ENCODE measurements at regions not wholly inside any gene's neighbourhood (a gene's known extent, or its start where the extent isn't known, plus 50 kb on each side); places are given as distances from the start of the nearest gene placed in this dataset.
"Not testable (repeated sequence)": the region's sequence is repeated elsewhere in the genome, so short reads cannot be mapped to it uniquely, and the experiment has no call there.

DNA sequence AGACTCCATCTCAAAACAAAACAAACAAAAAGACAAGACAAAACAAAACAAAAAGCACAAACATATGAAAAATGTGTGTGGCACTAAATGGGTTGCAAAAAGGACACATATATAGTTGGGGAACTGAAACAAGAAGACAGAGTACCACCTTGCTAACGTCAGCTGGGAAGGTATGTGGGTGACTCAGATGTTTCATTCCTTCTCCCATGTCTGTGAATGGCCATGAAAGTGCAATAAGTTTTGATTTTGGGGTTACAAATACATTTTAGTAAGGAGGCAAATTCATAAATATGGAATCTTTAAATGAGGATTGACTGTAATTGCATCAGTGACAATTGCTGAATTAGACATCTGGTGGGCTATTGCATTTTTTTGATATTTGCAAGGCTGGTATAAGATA is 81.6 kb upstream of the KLF4 start:
- DNase-seq, result no peak

DNA sequence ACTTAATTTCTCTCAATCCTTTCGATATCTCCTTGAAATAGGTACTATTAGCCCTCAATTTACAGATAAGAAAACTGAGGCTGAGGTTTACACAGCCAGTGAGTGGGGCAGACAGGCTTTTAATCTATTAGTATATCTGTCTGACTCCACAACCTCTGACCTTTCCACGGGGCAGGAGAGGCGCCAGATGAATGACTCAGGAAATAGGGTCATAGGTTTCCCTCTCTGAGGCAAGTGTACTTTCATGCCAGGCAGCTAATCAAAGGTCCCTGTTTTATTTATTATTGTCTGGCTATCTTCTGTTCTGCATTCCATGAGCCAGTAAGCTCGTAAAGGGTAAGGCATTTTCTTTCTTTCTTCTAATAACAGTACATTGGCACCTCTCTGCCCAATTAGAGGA is 79.6 kb upstream of the KLF4 start:
- DNase-seq, result no peak

DNA sequence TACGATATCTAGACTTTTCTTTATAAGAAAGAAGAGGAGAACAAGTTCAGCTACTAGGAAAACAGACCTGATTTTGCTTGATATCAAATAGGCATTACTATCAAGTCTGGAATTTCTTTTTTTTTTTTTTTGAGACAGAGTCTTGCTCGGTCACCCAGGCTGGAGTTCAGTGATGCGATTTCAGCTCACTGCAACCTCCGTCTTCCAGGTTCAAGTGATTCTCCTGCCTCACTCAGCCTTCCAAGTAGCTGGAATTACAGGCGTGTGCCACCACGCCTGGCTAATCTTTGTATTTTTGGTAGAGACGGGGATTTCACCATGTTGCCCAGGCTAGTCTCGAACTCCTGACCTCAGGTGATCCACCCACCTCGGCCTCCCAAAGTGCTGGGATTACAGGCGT is 78.8 kb upstream of the KLF4 start:
- not testable (repeated sequence) for DNase-seq

DNA sequence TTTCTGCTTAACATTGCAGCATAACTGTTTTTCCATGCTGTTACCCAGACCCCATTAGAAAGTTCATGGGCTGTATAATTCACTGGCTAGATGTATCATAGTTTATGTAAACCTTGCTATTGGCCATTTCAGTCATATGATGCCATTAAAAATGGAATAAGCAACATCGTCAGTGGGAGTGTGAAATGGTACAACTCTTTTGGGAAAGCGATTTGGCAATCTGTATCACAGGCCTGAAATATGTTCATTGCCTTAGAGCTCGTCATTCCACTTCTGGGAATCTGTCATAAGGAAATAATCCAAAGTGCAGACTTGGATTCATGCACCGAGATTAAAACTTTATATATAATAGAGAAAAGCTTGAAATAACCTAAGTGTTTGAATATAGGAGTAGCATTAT is 77.9 kb upstream of the KLF4 start:
- DNase-seq, result no peak

DNA sequence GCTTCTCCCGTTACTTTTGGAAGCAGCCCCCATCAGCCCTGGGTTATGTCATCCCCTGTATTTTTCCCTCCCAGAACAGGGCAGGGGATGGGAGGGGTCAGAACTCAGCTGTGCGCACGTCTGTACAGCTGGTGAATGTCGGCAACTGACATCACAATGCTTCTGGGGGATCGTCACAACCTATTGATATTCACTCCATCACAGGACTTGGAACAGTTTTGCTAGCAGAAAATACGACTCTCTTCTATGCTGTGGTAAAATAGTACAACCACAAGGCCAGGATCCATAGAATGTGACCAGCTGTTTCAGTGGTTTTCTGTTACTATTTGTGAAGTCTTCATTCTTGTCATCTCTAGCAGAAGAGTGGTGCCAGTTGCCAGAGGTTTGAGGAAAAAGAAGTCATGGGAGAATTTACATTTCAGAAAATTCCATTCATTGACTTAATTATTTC is 77.1 kb upstream of the KLF4 start:
- no peak for DNase-seq

DNA sequence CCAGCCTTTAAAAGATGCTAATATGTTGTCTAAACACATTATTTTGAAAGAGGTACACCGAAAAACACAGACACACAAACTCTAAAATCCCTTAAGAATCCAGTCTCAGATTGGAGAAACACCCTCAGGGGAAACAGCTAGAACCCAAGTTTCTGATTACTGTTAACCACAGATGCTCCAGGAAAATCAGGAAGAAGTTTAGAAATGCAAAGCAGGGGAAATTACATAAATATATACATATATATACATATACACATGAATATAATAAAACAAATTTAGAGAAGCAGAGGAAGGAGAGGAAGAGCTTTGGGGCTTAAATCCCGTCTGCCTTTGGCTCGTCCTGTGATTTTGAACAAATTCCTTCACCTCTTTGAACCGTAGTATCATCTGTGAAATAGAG is 73.2 kb upstream of the KLF4 start:
- no peak for DNase-seq

DNA sequence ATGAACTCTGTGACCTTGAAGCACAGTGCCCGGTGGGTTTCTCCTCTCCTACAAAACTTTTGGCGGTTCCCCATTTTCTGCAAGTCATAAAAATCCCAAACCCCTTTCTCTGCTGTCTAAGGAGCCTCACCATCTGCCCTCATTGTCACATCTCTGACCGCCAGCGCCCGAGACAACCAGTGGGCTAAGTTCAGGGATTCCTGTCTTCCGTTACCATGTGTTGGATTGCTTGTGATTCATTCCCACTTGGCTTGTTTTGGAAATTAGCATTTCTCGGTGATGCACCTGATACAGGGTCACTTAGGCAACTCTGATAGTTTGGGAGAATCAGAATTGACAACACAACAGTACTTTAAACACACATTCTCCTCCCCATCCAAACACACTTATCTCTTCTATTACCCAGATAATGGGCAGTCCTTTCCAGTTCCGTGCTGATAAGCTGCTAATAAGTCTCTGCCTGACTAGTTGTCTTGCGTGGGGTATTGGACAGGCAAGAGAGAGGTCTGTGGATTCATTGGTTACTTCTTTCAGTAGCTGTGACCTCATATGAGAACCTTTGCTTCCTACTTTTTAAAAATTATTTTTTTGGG is 70.0 kb upstream of the KLF4 start:
- DNase-seq, result no peak

DNA sequence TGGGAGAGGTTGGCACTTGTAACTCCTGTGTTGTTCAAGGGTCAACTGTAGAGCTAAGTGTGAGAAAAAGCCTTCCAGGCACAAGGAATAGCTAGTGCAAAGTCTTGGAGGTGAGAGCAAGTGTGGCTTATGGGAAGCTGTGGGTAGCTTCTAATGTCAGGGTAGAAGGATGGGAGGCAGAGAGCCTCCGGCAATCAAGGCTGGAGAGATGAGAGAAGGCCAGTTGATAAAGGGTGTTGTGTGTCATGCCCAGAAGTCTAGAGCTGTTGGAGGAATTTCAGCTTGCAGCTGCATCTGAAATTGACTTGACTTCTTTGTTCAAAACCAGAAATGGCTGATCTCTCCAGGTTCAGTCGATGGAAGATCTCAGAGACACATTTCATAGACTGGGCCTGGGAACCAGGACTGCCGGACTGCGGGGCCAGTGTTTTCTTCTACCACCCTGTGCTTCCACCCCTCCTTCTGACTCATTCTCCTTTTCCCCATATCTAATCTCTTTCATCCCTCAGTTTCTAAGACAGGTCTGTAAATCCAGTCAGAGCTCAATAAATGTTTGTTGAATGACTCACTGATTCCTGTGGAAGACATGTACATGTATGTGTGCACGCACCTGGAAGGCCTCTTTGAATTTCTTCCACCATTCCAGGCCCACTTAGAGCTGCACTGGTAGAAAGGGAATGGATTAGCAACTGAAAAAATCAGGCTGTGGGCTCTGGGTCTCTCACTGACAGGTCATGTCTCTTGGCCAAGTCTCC is 67.8 kb upstream of the KLF4 start:
- no peak for DNase-seq

DNA sequence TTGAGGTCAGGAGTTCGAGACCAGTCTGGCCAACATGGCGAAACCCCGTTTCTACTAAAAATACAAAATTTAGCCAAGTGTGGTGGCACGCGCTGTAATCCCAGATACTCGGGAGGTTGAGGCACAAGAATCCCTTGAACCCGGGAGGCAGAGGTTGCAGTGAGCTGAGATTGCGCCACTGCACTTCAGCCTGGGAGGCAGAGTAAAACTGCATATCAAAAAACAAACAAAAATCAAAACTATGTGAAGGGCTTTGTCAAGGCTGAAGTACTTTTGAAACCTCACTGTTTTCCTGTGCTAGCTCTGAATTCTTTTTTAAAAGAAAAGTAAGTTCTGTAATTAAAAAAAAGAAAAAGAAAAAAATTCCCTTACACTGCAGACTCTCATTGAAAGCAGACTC is 65.1 kb upstream of the KLF4 start:
- no peak for DNase-seq

DNA sequence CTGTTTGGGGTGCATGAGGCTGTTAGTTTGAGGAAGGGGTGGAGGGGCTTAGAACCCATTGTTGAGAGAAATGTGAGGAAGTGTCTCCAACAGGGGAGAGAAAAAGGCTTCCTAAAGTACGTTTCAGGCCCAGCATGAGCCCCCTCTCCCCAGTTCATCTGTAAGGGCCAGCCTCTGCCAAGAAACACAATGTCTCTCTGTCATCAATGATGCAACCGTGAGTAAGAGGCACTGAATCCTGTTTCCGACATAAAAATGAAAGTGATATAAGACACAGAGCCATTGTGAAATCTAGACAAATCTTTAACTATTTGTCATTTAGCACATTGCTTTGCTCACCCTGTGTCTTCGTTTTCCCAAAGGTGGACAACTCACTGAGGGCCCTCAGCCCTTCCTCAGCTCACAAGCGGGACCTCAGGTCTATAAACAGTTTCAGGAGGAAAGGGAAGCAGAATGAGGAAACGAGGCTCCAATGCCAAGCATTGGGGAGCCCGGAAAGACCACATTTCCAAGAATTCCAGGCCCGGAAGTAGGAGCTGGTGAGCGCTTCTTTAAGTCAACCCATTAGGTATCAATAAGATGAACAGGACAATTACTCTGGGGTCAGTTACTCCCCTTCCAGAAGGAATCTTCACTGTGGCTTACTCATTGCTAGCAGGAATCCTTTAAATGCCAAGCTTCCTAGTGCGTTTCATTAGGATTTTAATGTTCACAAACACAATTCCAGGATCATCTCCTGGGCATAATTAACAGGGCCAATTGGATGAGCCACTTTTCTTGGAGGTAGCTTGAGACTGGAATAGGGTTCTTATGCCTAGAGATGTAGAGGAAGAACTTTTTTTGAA is 59.0 kb upstream of the KLF4 start:
- DNase-seq, result no peak

DNA sequence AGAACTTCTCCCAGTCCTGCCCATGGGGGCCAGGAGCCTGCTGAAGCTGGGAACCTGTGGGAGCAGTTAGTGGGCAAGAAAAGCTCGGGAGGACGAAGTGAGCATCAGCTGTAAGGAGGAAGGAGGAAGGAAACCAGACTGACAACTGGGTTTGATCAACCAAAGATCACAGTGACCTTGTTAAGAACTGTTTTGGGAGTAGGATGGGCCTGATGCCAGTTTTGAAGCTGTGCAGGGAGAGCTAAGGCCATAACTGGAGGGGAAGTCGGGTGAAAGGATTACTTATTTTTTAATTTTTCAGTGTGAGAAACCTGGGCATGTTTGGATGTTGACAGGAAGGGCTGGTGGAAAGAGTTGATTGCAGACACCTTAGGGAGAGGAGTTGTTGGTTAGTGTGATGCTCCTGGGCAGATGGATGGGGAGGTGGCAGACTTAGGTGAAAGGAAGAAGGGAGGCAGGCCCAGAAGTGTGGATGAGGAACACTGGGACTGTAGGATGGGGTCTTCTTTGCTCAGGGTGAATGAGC is 58.3 kb upstream of the KLF4 start:
- DNase-seq, result no peak

DNA sequence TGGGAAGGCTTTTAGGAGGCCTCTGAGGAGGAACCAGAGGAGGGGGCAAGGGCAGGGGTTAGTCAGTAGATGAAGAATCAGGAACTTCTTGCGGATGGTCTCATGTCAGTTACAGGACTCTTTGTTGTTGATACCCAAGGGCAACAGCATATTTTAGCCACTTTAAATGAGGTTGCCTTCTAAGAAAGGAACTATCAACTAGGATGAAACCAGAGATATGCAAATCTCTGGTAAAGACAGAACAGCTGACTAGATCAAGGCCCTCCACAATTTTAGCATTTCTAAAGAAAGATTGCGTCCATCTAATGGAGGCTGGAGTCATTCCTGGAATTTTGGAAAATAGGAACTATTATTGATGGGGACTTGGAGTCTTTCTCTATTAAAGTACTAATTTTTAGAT is 57.7 kb upstream of the KLF4 start:
- no peak for DNase-seq

DNA sequence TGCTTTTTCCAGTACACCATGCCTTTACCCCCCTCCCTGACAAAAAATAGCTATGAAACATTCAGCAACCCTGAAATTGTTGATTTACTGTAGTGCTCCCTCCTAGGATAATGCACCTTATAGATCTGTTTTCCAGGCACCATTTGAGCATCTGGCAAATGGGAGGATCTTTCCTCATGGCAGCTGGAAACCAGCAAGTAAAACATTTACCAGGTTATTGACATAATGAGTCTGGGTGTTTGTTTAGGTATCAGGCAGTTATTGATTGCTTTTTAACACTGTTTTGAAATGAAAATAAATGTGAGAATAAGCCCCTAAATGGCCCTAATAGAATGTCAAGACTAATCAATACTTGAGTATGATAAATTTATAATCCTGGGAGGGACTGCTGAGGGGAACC is 57.3 kb upstream of the KLF4 start:
- DNase-seq, result no peak

DNA sequence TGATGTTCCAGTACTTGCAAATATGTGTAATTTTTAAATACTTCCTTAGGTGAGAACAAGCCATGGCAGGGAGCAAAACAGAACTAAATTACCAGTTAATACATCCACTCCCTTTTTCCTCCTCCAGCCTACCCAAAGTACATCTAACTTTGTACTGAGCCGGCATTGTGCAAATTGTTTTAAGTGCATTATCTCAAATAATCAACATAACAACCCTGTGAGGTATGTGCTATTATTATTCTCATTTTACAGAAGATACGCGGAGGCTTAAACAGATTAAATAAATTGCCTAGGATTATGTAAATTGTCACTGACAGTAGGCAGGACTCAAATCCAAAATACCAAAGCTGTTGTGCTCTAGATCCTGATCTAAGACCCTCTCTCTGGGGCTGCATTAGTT is 55.5 kb upstream of the KLF4 start:
- DNase-seq, result no peak

DNA sequence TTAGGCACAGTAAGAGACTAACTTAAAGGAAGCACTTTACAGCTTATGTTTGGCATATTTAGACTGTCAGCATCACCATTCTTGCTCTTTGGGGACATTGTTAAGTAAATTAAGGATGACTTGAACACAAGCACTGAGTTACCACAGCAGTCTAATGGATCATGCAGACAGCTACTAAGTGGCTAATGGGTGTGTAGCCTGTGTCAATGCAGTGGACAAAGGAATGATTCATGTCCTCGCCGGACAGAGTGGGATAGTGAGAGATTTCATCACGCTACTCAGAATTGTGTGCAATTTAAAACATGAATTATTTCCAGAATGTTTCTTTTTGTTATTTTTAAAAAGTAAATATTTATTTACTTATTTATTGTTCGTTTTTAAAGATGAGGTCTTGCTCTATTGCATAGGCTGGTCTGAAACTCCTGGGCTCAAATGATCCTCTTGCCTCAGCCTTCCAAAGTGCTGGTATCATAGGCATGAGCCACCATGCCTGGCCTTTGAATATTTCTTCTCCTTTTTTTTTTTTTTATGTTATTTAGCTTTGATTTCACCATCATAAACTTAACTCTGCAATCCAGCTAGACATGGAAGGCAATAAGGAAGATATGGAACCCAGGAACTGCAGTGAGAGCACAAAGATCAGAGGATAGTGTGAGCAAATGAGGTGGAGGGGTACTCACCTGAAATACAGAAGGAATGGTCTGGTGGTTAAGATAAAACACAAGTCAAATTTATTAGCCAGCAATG is 53.0 kb upstream of the KLF4 start:
- no peak for DNase-seq

DNA sequence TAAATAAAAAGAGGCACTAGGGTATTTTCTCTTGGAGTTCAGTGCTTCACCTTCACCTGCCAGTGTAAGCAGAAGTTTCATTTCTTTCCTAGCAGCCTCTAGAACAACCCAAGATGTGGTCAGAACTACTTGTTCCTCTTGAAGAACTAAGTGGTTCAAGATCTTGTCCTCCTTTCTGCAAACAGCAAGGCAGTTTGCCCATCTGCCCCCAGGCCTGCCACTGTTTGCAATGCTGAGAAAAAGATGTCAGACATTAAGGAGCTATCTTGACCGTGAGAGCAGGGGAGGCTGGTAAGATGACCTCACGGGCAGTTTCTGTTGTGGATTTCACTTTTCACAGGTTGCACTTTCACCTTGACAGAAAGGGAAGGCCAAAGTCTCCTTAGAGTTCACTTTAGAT is 52.0 kb upstream of the KLF4 start:
- DNase-seq, result no peak

DNA sequence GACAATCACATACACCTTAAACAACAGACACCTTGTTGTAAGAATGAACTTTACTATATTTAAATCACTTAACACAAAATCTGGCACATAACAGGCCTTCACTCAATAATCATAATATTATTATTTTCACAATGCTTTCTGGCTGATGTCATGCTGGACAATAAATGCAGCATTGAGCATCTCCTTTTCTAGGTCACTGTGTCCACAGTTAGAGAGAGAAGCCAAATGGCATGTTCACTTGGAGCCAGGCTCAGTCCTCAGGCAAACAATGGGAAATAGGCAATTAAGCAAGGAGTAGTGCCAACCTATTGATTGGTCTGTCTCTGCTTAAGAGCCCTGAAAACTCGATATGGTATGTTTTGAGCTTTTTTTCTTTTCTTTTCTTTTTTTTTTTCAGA is 50.6 kb upstream of the KLF4 start:
- DNase-seq, result peak; percentile 54

DNA sequence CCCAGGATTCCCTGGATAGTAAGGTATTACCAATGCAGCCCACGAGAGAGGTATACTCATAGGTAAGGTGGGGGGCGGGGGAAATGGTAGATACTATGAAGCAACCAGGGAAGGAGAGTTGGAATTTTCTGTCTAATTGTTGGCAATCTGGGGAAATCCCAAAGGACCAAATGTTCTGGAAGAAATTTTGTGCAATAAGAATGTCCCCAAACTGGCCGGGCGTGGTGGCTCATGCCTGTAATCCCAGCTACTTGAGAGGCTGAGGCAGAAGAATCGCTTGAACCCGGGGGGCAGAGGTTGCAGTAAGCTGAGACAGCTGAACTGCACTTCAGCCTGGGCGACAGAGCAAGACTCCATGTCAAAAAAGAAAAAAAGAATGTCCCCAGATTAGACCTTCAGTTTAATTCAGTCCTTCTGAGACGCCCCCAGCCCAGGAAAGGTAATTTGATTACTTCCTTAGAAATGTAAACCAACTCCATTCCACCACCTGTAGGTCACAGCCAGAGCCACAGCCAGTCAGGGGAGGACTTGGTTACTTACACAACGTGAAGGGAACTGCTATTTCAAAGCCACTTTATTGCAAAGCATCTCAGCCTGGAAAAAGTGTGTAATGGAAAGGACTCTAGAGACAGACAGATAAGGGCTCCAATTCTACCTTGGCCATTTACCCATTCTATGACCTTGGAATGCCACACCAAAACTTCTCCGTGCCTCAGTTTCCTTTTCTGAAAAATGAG is 50.0 kb upstream of the KLF4 start:
- DNase-seq, result no peak
